NCI-H2171 treated with DMSO at 0.1 percent for 48 hours (cell line): ENCODE measurements at regions not wholly inside any gene's neighbourhood (a gene's known extent, or its start where the extent isn't known, plus 50 kb on each side); places are given as distances from the start of the nearest gene placed in this dataset.

Source experiments
- DNase-seq: peaks from one replicate; lab custom pipeline; 2025; lab: John Stamatoyannopoulos, UW

- DNase-seq = no peak
These were observed 366.3 kb upstream of the IRX4 start for GRCh38 chr5:2249026-2249425.

GRCh38 chr5:2242539-2242938, 359.8 kb upstream of the IRX4 start:
- no peak for DNase-seq

GRCh38 chr5:2241842-2242241, 359.1 kb upstream of the IRX4 start:
- peak; percentile 68 for DNase-seq

- DNase-seq = peak; percentile 58
These were observed 357.6 kb upstream of the IRX4 start for GRCh38 chr5:2240118-2240904.

- DNase-seq = no peak
These were observed 356.6 kb upstream of the IRX4 start for GRCh38 chr5:2239201-2239910.

- DNase-seq = no peak
These were observed 356.0 kb upstream of the IRX4 start for GRCh38 chr5:2238732-2239131.

- DNase-seq = no peak
These were observed 344.7 kb upstream of the IRX4 start for GRCh38 chr5:2227433-2227832.

GRCh38 chr5:2224689-2225088, 342.0 kb upstream of the IRX4 start:
- DNase-seq = no peak

GRCh38 chr5:2223303-2223702, 340.6 kb upstream of the IRX4 start:
- peak; percentile 36 for DNase-seq

- DNase-seq = no peak
These were observed 339.7 kb upstream of the IRX4 start for GRCh38 chr5:2222246-2222992.

- DNase-seq = no peak
These were observed 338.7 kb upstream of the IRX4 start for GRCh38 chr5:2221450-2221849.

GRCh38 chr5:2220741-2221140, 338.0 kb upstream of the IRX4 start:
- DNase-seq = no peak

- no peak for DNase-seq
These were observed 336.5 kb upstream of the IRX4 start for GRCh38 chr5:2219149-2219776.

- DNase-seq = no peak
These were observed 334.5 kb upstream of the IRX4 start for GRCh38 chr5:2217219-2217618.

GRCh38 chr5:2214910-2215590, 332.3 kb upstream of the IRX4 start:
- DNase-seq = no peak

GRCh38 chr5:2213121-2213730, 330.5 kb upstream of the IRX4 start:
- DNase-seq = no peak

GRCh38 chr5:2212481-2212880, 329.8 kb upstream of the IRX4 start:
- no peak for DNase-seq

- DNase-seq = no peak
These were observed 325.5 kb upstream of the IRX4 start for GRCh38 chr5:2208239-2208544.

GRCh38 chr5:2207416-2208238, 324.9 kb upstream of the IRX4 start:
- DNase-seq = no peak

- no peak for DNase-seq
These were observed 324.3 kb upstream of the IRX4 start for GRCh38 chr5:2207109-2207399.
